ENCODE measurements at regions not wholly inside any gene's neighbourhood (a gene's known extent, or its start where the extent isn't known, plus 50 kb on each side); places are given as distances from the start of the nearest gene placed in this dataset.

DNA sequence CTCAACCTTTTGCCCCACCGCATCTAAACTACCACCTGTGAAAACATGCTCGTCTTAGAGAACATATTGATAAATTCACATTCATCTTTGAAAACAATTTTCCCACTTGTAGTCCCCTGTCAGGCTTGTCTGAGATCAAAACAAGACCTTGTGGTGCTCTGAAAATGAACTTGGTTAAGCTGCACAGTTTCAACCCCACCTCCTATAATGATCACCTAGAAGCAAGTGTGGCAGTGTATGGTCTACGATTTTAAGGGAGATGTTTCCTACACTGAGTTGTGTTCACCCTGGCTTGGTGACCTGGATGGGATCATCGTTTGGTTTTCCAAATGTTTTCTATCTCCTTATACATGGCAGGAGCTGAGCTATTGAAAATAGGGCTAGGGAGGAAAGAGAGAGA, 539.4 kb downstream of the DOK5 start:
- H3K27me3 ChIP-seq (ENCODE audit: control insufficient read depth, insufficient read depth, low read length) = no peaks in the 10 kb centered on the region
- H3K4me3 ChIP-seq (replicated peaks in 1 of 4; ENCODE audit: control extremely low read depth in 1 of 4, insufficient read depth in 1 of 4, low read depth in 3 of 4, low read length in 4 of 4) = no peak overlapping the region

GRCh38 chr20:55010761-55011160, 535.4 kb downstream of the DOK5 start:
- Histone ChIP-seq H3K36me3 (ENCODE audit: control insufficient read depth, insufficient read depth, low read length) (no peaks in the 10 kb centered on the region), H2AFZ (ENCODE audit: low read length) (no peak overlapping the region), H3K4me3 (replicated peaks in 1 of 4; ENCODE audit: control extremely low read depth in 1 of 4, insufficient read depth in 1 of 4, low read depth in 3 of 4, low read length in 4 of 4) (no peak overlapping the region), H3K9ac (ENCODE audit: insufficient read depth, low read length) (no peak overlapping the region), H3K4me1 (ENCODE audit: control insufficient read depth, extremely low read depth, insufficient read depth, low read length) (no peaks in the 10 kb centered on the region), H3K4me2 (ENCODE audit: extremely low read depth, insufficient read depth, low read length) (no peak overlapping the region), H4K20me1 (ENCODE audit: control insufficient read depth, extremely low read depth, insufficient read depth, low read length) (no peaks in the 10 kb centered on the region), H3K9me3 (ENCODE audit: control insufficient read depth, insufficient read depth, low read depth, low read length) (no peaks in the 10 kb centered on the region), H3K27ac (ENCODE audit: insufficient read depth, low read length) (no peak overlapping the region), H3K27me3 (ENCODE audit: control insufficient read depth, insufficient read depth, low read length) (no peaks in the 10 kb centered on the region), H3K79me2 (ENCODE audit: control insufficient read depth, insufficient read depth, low read length) (no peaks in the 10 kb centered on the region)
- no peak for TF ChIP-seq CTCF (conservative IDR thresholded peaks at IDR 0.05 in 1 of 2, IDR thresholded peaks at IDR 0.05 in 1 of 2; ENCODE audit: low read depth in 1 of 2, low read length in 2 of 2)
- no peak for DNase-seq (ENCODE audit: low read depth in 2 of 2)

More for the DNA sequence above, 539.4 kb downstream of the DOK5 start:
- Histone ChIP-seq H3K4me2 (ENCODE audit: extremely low read depth, insufficient read depth, low read length) (no peak overlapping the region), H3K4me1 (ENCODE audit: control insufficient read depth, extremely low read depth, insufficient read depth, low read length) (no peaks in the 10 kb centered on the region), H3K79me2 (ENCODE audit: control insufficient read depth, insufficient read depth, low read length) (no peaks in the 10 kb centered on the region), H3K27ac (ENCODE audit: insufficient read depth, low read length) (no peak overlapping the region), H2AFZ (ENCODE audit: low read length) (no peak overlapping the region), H3K9me3 (ENCODE audit: control insufficient read depth, insufficient read depth, low read depth, low read length) (no peaks in the 10 kb centered on the region), H3K36me3 (ENCODE audit: control insufficient read depth, insufficient read depth, low read length) (no peaks in the 10 kb centered on the region), H3K9ac (ENCODE audit: insufficient read depth, low read length) (no peak overlapping the region), H4K20me1 (ENCODE audit: control insufficient read depth, extremely low read depth, insufficient read depth, low read length) (no peaks in the 10 kb centered on the region)
- no peak for DNase-seq (ENCODE audit: low read depth in 2 of 2)
- TF ChIP-seq CTCF (conservative IDR thresholded peaks at IDR 0.05 in 1 of 2, IDR thresholded peaks at IDR 0.05 in 1 of 2; ENCODE audit: low read depth in 1 of 2, low read length in 2 of 2) = no peak
- TF ChIP-seq EZH2 (IDR thresholded peaks at IDR 0.05; ENCODE audit: low read length, missing control alignments) = no peak

DNA sequence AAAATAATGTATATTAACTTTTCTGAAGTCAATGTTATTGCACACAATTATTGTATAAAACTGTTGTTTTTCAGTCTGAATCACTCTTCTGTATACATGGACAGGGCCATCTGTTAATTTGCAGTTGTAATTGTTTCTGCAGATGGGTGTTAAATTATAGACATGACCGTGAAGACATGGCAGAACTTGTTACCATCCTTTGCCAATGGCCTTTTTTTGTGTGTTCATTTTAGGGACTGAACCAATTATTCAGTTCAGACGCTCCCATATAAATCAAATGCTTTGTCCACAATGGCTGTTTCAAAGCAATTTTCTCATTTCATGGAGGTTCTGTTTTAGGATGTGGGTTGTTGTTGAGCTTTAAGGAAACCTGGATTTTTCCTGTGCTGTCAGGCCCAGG, 533.7 kb downstream of the DOK5 start:
- no peaks in the 10 kb centered on the region for H3K79me2 ChIP-seq (ENCODE audit: control insufficient read depth, insufficient read depth, low read length)
- no peaks in the 10 kb centered on the region for H3K27me3 ChIP-seq (ENCODE audit: control insufficient read depth, insufficient read depth, low read length)
- no peak overlapping the region for H3K27ac ChIP-seq (ENCODE audit: insufficient read depth, low read length)
- H3K9me3 ChIP-seq (ENCODE audit: control insufficient read depth, insufficient read depth, low read depth, low read length) = no peaks in the 10 kb centered on the region
- TF ChIP-seq CTCF (conservative IDR thresholded peaks at IDR 0.05 in 1 of 2, IDR thresholded peaks at IDR 0.05 in 1 of 2; ENCODE audit: low read depth in 1 of 2, low read length in 2 of 2) = no peak
- no peak for TF ChIP-seq EZH2 (IDR thresholded peaks at IDR 0.05; ENCODE audit: low read length, missing control alignments)
- H4K20me1 ChIP-seq (ENCODE audit: control insufficient read depth, extremely low read depth, insufficient read depth, low read length) = no peaks in the 10 kb centered on the region
- H3K4me3 ChIP-seq (replicated peaks in 1 of 4; ENCODE audit: control extremely low read depth in 1 of 4, insufficient read depth in 1 of 4, low read depth in 3 of 4, low read length in 4 of 4) = no peak overlapping the region
- no peak overlapping the region for H3K4me2 ChIP-seq (ENCODE audit: extremely low read depth, insufficient read depth, low read length)
- no peak overlapping the region for H3K9ac ChIP-seq (ENCODE audit: insufficient read depth, low read length)
- no peaks in the 10 kb centered on the region for H3K4me1 ChIP-seq (ENCODE audit: control insufficient read depth, extremely low read depth, insufficient read depth, low read length)
- no peaks in the 10 kb centered on the region for H3K36me3 ChIP-seq (ENCODE audit: control insufficient read depth, insufficient read depth, low read length)
- DNase-seq (ENCODE audit: low read depth in 2 of 2) = no peak
- no peak overlapping the region for H2AFZ ChIP-seq (ENCODE audit: low read length)

Measured in fibroblast of lung (primary cell).